ENCODE measurements at regions not wholly inside any gene's neighbourhood (a gene's known extent, or its start where the extent isn't known, plus 50 kb on each side); places are given as distances from the start of the nearest gene placed in this dataset.

DNA sequence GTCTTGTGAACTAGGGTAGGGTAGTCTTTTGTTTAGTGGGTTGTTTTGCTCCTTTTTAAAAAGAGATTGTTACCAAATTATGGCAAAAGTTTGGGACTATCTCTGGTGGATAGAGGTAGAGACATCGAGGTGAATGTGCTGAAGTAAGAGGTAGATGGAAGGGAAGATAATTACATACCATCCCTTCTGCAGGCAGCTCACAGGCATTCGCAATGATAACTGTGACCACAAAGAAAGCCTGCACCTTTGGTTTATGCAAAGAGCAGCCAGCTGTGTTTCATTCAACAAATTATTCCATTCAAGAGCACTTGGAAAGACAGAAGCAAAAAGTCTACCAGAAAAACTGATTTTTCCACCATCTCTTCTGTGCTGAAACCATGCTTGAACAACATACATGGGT is 155.6 kb downstream of the GATB start:
- TF ChIP-seq, protein P1, sequence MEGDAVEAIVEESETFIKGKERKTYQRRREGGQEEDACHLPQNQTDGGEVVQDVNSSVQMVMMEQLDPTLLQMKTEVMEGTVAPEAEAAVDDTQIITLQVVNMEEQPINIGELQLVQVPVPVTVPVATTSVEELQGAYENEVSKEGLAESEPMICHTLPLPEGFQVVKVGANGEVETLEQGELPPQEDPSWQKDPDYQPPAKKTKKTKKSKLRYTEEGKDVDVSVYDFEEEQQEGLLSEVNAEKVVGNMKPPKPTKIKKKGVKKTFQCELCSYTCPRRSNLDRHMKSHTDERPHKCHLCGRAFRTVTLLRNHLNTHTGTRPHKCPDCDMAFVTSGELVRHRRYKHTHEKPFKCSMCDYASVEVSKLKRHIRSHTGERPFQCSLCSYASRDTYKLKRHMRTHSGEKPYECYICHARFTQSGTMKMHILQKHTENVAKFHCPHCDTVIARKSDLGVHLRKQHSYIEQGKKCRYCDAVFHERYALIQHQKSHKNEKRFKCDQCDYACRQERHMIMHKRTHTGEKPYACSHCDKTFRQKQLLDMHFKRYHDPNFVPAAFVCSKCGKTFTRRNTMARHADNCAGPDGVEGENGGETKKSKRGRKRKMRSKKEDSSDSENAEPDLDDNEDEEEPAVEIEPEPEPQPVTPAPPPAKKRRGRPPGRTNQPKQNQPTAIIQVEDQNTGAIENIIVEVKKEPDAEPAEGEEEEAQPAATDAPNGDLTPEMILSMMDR (conservative IDR thresholded peaks at IDR 0.05; ENCODE audit: low read depth, low read length): no peak
- TF ChIP-seq POLR2A (IDR thresholded peaks at IDR 0.05; ENCODE audit: low read depth, low read length): no peak
- TF ChIP-seq, protein P2, sequence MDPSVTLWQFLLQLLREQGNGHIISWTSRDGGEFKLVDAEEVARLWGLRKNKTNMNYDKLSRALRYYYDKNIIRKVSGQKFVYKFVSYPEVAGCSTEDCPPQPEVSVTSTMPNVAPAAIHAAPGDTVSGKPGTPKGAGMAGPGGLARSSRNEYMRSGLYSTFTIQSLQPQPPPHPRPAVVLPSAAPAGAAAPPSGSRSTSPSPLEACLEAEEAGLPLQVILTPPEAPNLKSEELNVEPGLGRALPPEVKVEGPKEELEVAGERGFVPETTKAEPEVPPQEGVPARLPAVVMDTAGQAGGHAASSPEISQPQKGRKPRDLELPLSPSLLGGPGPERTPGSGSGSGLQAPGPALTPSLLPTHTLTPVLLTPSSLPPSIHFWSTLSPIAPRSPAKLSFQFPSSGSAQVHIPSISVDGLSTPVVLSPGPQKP (IDR thresholded peaks at IDR 0.05; ENCODE audit: borderline replicate concordance, low read depth, low read length): no peak
- no peak for TF ChIP-seq BHLHE40 (IDR thresholded peaks at IDR 0.05; ENCODE audit: low read depth, low read length)
- TF ChIP-seq CEBPB (IDR thresholded peaks at IDR 0.05; ENCODE audit: low read depth, low read length): no peak
- no peak for TF ChIP-seq RFX5 (IDR thresholded peaks at IDR 0.05; ENCODE audit: low read depth, low read length)
- no peak for TF ChIP-seq RCOR1 (IDR thresholded peaks at IDR 0.05; ENCODE audit: insufficient replicate concordance, low read length)
- TF ChIP-seq NFE2L2 (IDR thresholded peaks at IDR 0.05; ENCODE audit: low read depth, low read length): no peak
- no peak for TF ChIP-seq SMC3 (IDR thresholded peaks at IDR 0.05; ENCODE audit: low read depth, low read length)
- TF ChIP-seq USF2 (IDR thresholded peaks at IDR 0.05; ENCODE audit: low read depth, low read length): no peak
- no peak for TF ChIP-seq FOS (IDR thresholded peaks at IDR 0.05; ENCODE audit: low read depth, low read length)
- TF ChIP-seq MAZ (IDR thresholded peaks at IDR 0.05; ENCODE audit: borderline replicate concordance, low read depth, low read length): no peak

Data from IMR-90 (cell line).